HG03575 (cell line): ENCODE measurements at regions not wholly inside any gene's neighbourhood (a gene's known extent, or its start where the extent isn't known, plus 50 kb on each side); places are given as distances from the start of the nearest gene placed in this dataset.
"Not testable (repeated sequence)": the region's sequence is repeated elsewhere in the genome, so short reads cannot be mapped to it uniquely, and the experiment has no call there.

ENCODE experiments used
- ATAC-seq: cut with Tn5 transposase; IDR thresholded peaks from one replicate; pipeline ENCODE4 v1.9.1; 2021; ENCODE audit not compliant: unreplicated experiment, insufficient number of reproducible peaks, low FRiP score; ENCODE audit errors: extremely low read depth

DNA sequence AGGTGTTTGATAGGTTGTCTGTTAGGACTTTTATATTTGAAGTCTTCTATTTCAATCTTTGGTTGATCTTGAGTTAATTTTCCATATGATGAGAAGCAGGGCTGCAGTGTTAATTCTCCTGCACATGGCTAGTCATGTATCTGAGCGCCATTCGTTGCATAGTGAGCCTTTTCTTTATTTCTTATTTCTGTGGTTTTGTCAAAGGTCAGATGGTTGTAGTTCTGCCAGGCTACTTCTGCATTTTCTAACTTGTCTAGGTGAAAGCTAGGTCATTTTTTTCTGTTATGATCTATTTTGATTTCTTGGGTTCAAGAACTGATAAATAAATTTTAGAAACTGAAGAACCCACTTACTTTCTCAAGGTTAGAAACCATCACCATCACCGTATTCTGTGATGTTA, 56.7 kb downstream of the CCDC74A start:
- ATAC-seq: no peak

DNA sequence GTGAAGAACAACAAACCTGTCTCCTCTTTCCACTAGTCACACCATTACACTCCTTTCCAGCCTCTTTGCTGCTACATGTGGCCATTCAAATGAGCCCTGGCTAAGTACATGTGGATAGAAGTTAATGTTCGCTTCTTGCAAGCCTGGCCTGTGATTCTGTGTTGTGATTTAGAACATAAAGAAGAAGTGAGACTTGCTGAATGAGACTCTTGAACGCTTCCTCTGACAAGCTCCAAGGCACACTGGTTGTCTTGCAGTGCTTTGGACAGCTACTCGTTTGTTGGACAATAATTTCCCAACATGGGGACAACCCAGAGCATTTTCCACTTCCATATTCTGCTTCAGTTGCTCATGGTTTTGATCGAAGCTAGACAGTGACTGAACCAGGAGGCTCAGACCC, 57.3 kb downstream of the CCDC74A start:
- ATAC-seq: peak; percentile 32

DNA sequence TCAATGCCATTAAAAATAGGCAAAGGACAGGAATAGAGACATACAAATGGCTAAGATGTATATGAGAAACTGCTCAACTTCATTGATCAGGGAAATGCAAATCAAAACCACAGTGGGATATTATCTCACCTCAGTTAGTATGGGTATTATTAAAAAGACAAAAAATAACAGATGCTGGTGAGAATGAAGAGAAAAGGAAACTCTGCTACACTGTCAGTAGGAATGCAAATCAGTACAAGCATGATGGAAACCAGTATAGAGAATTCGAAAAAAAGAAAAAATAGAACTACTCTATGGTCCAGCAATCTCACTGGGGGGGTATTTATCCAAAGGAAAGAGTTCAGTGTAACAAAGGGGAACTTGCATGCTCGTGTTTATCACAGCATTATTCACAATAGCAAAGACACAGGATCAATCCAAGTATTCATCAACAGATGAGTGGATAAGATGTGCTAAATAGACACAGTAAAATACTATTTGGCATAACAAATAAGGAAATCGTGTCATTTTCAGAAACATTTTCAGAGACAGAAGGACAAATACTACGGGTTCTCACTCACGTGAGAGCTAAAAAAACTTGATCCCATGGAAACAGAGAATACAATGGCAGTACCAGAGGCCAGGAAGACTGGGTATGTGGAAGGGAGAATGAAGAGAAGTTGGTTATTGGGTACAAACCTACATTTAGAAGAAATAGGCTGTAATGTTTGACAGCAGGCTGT, 60.6 kb downstream of the CCDC74A start:
- peak; percentile 71 for ATAC-seq

DNA sequence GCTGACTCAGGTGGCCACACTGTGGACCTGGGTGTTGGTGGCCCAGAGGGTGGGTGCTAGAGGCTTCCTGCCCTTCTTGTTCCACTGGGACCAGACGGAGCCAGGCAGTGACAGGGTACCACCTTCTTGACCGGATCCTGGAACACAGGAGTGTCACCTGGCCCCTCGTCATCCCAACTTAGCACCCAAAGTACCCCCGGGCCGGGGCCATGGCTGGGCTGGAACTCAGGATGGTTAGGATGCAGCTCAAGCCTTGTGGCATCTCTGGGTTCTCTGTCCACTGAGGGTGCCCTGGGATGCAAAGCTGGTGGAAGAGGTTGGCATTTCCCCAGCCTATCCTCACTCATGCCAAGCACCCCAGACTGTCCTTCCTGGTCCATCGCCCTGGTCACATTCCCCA, 61.4 kb downstream of the CCDC74A start:
- ATAC-seq: not testable (repeated sequence)

DNA sequence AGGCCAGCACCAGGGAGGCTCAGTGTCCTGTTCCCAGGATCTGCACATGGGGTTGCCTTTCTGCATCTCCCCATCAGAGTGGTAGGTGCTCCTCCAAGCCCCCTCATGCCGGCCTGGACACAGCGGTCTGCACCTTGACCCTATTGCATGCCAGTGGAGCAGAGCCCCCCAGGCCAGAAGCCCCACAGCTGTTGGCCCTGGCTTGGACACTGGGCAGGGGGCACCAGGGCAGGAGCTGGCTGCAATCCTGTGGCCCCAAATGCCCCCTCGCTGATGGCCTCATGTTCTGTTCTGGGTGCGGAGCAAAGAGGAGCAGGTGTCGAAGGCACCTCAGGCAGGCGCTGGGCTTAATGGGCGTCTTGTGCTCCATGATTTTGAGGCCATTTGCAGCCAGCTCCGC, 62.7 kb downstream of the CCDC74A start:
- ATAC-seq: no peak

DNA sequence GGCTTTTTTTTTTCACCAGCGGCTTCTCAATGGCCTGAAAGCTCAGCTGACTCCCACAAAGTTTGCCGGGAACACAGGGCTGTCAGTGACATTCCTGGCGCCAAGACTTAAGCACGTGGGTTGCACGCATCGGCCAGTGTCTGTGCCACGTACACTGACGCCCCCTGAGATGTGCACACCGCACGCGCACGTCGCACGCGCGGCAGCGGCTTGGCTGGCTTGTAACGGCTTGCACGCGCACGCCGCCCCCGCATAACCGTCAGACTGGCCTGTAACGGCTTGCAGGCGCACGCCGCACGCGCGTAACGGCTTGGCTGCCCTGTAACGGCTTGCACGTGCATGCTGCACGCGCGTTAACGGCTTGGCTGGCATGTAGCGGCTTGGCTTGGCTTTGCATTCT, 63.2 kb downstream of the CCDC74A start:
- ATAC-seq: no peak

DNA sequence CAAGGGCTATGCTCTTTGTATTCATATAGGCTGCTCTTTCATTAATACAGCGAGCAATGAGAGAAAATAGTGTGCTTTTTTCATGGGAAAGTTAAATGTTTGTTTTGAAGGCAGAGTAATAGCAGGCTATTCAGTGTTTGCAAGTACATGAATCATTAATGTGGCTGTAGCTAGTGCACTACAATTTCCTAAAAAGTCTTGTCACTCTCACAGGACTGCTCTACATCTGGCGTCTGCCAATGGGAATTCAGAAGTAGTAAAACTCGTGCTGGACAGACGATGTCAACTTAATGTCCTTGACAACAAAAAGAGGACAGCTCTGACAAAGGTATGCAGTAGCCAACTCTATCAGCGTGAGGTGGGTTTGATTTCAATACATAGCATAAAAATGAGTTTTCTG, 68.9 kb downstream of the CCDC74A start:
- not testable (repeated sequence) for ATAC-seq

DNA sequence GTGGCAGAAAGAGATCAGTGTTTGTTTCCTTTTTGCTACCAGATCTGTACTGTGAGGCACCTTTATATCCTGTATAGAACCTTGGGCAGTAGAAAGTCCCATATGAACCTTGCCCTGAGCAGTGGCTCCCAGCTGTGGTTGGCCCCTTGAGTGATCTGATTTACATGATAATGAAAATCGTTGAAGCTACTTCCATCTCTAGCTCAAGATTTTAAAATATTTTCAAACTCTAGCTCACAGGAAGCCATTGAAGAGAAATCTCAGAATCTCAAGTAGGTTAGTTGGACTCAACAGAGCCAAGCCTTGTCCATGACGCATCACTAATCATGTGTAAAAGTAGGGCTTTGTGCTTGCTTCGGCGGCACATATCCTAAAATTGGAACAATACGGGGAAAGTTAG, 74.8 kb downstream of the CCDC74A start:
- not testable (repeated sequence) for ATAC-seq

DNA sequence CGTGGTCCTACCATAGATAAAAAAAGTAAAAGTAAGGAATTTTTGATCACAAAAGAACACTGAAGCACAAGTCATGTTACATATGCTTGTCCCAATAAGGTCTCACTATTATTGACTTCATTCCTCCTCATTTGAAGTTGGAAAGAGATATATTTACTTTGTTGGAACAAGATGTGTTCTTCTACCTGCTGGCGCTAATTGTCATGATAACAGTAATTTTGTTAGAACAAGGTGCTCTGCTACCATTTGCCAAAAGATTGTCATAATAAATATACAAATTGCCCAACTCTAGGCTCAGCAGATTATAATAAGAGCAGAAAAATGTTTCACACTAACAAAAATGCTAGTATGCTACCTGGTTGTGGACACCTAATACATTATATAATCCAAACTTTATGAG, 77.0 kb downstream of the CCDC74A start:
- ATAC-seq: not testable (repeated sequence)

DNA sequence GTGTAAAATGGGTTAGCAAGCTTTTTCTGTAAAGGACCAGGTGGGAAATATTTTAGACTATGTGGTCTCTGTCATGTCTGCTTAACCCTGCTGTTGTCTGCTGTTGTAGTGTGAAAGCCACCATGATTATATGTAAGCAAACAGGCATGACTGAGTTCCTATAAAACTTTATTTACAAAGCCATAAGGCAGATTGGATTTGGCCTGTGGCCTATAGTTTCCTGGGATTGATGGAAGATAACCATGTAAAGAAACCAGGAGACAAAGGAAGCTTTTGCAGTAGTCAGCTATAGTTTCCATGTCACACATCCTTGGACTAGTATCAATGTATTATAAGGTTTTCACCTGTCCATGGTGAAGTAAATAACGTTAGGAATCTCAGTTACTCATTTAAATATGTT, 78.7 kb downstream of the CCDC74A start:
- not testable (repeated sequence) for ATAC-seq

DNA sequence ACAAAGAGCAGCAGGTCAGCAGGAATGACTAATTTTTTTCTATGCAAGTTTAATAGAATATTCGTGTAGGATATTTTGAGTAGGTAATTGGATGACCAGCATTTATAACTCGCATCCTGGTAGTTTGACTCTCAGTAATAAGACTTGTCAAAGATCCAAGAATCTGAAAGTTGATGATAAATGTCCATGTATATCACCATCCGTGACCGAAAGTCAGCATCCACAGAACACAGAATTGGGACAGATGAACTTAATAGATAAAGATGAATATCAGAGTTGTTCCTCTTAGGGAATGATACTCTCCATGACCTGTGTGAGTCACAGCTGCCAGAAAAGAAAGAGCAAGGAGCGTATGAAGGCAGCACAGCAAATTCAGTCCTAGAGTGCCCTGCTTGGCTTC, 79.4 kb downstream of the CCDC74A start:
- not testable (repeated sequence) for ATAC-seq

DNA sequence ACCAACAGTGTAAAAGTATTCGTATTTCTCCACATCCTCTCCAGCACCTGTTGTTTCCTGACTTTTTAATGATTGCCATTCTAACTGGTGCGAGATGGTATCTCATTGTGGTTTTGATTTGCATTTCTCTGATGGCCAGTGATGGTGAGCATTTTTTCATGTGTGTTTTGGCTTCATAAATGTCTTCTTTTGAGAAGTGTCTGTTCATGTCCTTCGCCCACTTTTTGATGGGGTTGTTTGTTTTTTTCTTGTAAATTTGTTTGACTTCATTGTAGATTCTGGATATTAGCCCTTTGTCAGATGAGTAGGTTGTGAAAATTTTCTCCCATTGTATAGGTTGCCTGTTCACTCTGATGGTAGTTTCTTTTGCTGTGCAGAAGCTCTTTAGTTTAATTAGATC, 86.9 kb downstream of the CCDC74A start:
- ATAC-seq: not testable (repeated sequence)

DNA sequence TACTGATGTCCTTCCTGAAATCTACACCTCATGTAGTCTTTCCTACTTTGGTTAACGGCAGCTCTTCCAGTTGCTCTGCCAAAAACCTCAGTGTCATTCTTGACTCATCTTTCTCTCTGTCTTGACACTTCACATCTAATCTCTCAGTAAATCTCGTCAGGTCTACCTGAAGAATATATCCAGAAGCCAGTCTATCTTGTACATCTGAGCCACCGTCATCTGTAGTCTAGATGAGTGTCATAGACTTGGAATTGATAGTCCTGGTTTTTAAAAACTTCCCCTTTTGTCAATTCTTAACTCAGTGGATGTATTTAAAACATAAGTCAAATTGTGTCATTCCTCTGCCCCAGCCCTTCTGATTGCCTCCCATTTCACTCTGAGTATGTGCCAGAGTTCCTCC, 90.6 kb downstream of the CCDC74A start:
- not testable (repeated sequence) for ATAC-seq

DNA sequence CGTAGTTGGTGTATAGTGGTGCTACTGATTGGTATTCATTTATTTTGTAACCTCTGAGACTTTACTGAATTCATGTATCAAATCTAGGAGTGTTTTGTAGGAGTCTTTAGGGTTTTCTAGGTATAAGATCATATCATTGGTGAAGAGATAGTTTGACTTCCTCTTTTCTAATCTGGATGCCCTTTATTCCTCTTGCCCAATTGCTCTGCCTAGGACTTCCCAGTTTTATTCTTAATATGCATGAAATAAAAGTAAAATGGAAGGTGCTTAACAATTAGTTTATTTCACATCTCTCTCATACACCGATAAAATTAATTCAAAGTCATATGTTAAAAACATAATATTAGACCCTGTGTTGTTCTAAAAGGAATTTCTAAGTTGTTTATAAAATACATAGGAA, 95.2 kb downstream of the CCDC74A start:
- ATAC-seq: not testable (repeated sequence)

DNA sequence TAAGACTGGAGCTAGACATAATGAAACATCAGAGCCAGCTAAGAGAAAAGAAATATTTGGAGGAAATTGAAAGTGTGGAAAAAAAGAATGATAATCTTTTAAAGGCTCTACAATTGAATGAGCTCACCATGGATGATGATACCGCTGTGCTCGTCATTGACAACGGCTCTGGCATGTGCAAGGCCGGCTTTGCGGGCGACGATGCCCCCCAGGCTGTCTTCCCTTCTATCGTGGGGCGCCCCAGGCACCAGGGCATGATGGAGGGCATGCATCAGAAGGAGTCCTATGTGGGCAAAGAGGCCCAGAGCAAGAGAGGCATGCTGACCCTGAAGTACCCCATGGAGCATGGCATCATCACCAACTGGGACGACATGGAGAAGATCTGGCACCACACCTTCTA, 98.3 kb downstream of the CCDC74A start:
- ATAC-seq: not testable (repeated sequence)

DNA sequence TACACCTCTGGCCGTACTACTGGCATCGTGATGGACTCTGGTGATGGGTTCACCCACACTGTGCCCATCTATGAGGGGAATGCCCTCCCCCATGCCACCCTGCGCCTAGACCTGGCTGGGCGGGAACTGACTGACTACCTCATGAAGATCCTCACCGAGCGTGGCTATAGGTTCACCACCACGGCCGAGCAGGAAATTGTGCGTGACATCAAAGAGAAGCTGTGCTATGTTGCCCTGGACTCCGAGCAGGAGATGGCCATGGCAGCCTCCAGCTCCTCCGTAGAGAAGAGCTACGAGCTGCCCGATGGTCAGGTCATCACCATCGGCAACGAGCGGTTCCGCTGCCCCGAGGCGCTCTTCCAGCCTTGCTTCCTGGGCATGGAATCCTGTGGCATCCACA, 98.9 kb downstream of the CCDC74A start:
- not testable (repeated sequence) for ATAC-seq

DNA sequence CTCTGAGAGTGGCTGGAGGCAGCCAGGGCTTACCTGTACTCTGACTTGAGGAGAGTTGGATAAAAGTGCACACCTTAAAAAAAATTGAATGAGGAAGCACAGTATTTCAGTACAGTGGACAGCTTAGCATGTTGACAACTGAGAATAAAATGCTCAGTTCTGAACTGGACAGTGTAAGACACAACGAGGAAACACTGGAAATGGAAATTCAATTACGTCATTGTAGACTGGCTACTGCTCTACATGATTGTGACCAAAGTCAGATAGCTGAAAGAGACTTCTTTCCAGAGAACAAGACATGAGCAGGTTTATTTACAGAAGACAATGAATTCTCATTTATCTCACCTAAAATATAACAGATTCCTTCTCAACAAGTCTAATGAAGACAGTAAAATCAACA, 100.1 kb downstream of the CCDC74A start:
- ATAC-seq: not testable (repeated sequence)

DNA sequence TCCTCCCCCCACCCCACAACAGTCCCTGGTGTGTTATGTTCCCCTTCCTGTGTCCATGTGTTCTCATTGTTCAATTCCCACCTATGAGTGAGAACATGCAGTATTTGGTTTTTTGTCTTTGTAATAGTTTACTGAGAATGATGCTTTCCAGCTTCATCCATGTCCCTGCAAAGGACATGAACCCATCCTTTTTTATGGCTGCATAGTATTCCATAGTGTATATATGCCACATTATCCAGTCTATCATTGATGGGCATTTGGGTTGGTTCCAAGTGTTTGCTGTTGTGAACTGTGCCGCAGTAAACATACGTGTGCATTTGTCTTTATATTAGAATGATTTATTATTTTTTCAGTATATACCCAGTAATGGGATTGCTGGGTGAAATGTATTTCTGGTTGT, 104.0 kb downstream of the CCDC74A start:
- ATAC-seq: not testable (repeated sequence)

DNA sequence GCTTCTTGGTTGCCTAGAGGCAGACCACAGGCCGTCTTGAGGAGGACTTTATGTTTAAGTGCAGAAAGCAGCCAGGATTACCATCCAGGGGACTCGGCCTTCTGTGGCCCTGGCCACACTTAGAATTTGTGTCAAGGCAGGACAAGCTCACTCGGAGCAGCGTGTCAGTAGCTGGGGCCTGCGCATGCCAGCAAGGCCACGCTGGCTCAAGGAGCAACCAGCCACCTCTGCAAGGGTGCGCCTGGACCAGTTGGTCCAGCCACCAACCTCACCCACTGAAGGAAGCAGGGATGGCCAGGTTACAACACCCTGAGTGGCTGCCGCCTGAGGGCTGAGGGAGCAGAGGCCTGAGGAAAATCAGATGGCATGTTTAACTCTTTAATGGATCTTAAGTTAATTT, 105.7 kb downstream of the CCDC74A start:
- ATAC-seq: not testable (repeated sequence)

DNA sequence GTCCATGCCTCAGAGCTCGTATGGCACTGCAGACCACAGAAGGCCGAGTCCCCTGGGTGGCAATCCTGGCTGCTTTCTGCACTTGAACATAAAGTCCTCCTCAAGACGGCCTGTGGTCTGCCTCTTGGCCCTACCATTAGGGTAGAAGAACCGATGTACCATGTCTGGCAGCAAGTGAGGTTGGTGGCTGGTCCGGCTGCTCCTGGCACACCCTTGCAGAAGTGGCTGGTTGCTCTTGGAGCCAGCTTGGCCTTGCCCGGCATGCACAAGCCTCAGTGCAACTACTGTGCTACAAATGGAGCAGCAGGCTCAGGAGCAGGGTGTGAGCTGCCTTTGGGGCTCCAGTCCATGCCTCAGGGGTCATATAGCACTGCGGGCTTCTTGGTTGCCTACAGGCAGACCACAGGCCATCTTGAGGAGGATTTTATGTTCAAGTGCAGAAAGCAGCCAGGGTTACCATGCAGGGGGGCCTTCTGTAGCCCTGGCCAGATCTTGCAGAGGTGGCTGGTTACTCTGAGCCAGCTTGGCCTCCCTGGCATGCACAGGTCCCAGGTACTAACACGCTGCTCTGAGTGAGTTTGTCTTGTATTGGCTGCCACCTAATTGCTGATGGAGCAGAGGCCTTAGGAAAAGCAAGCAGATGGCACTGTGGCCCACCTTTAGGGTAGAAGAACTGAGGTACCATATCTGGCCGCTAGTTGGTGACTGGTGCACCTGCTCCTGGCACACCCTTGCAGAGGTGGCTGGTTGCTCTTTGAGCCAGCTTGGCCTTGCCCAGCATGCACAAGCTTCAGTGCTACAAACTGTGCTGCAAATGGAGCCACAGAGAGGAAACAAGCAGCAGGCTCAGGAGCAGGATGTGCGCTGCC, 106.4 kb downstream of the CCDC74A start:
- ATAC-seq: not testable (repeated sequence)
